ENCODE measurements at regions not wholly inside any gene's neighbourhood (a gene's known extent, or its start where the extent isn't known, plus 50 kb on each side); places are given as distances from the start of the nearest gene placed in this dataset.

- no peaks in the 10 kb centered on the region for H3K27me3 Mint-ChIP-seq (ENCODE audit: low read depth, unreplicated experiment)
- Histone ChIP-seq H3K27ac (ENCODE audit: low read depth, low read length) (no peak overlapping the region), H2AFZ (ENCODE audit: low read depth, low read length) (no peak overlapping the region), H3K79me2 (ENCODE audit: insufficient read depth, low read length) (no peaks in the 10 kb centered on the region), H3K4me3 (ENCODE audit: insufficient read depth, low read depth, low read length) (no peak overlapping the region), H4K20me1 (ENCODE audit: insufficient read depth, low read length) (no peaks in the 10 kb centered on the region), H3K9ac (ENCODE audit: low read length) (no peak overlapping the region), H3K9me3 (ENCODE audit: insufficient read depth, low read depth, low read length) (no peaks in the 10 kb centered on the region), H3K36me3 (ENCODE audit: insufficient read depth, low read length) (no peaks in the 10 kb centered on the region), H3K4me1 (ENCODE audit: insufficient read depth, low read length) (peaks cover 9% of the 10 kb centered on the region), H3K27me3 (ENCODE audit: insufficient read depth, low read length) (no peaks in the 10 kb centered on the region), H3K4me2 (ENCODE audit: low read length) (no peak overlapping the region)
- peaks cover 19% of the 10 kb centered on the region for H3K4me1 Mint-ChIP-seq (ENCODE audit: low read depth, unreplicated experiment)
- H3K4me3 Mint-ChIP-seq (ENCODE audit: unreplicated experiment): no peak overlapping the region
- H3K36me3 Mint-ChIP-seq (ENCODE audit: low read depth, unreplicated experiment): no peaks in the 10 kb centered on the region
- no peak for TF ChIP-seq EZH2 (IDR thresholded peaks at IDR 0.05; ENCODE audit: insufficient read depth, low read length)
- TF ChIP-seq CTCF (IDR thresholded peaks at IDR 0.05; ENCODE audit: insufficient read depth, low read depth, low read length): no peak
- DNase-seq (ENCODE audit: low read depth) (no peak), FAIRE-seq (no peak)
- no peaks in the 10 kb centered on the region for H3K9me3 Mint-ChIP-seq (ENCODE audit: unreplicated experiment)
- H3K27ac Mint-ChIP-seq (ENCODE audit: unreplicated experiment): no peak overlapping the region
Measured at GRCh38 chr11:28582506-28582905, 474.3 kb downstream of the METTL15 start.

GRCh38 chr11:28581286-28582242 is 473.4 kb downstream of the METTL15 start:
- DNase-seq (ENCODE audit: low read depth) (peak; percentile 95), FAIRE-seq (no peak)
- H4K20me1 ChIP-seq (ENCODE audit: insufficient read depth, low read length): no peaks in the 10 kb centered on the region
- no peaks in the 10 kb centered on the region for H3K27me3 ChIP-seq (ENCODE audit: insufficient read depth, low read length)
- H3K4me3 ChIP-seq (ENCODE audit: insufficient read depth, low read depth, low read length): no peak overlapping the region
- peaks cover 9% of the 10 kb centered on the region for H3K4me1 ChIP-seq (ENCODE audit: insufficient read depth, low read length)
- Mint-ChIP-seq H3K27ac (ENCODE audit: unreplicated experiment) (peak overlapping the region; percentile 22), H3K4me3 (ENCODE audit: unreplicated experiment) (no peak overlapping the region), H3K36me3 (ENCODE audit: low read depth, unreplicated experiment) (no peaks in the 10 kb centered on the region), H3K4me1 (ENCODE audit: low read depth, unreplicated experiment) (peaks cover 19% of the 10 kb centered on the region), H3K27me3 (ENCODE audit: low read depth, unreplicated experiment) (no peaks in the 10 kb centered on the region), H3K9me3 (ENCODE audit: unreplicated experiment) (no peaks in the 10 kb centered on the region)
- TF ChIP-seq EZH2 (IDR thresholded peaks at IDR 0.05; ENCODE audit: insufficient read depth, low read length): no peak
- no peak for TF ChIP-seq CTCF (IDR thresholded peaks at IDR 0.05; ENCODE audit: insufficient read depth, low read depth, low read length)
- no peaks in the 10 kb centered on the region for H3K36me3 ChIP-seq (ENCODE audit: insufficient read depth, low read length)
- peak overlapping the region; percentile 12 for H2AFZ ChIP-seq (ENCODE audit: low read depth, low read length)
- peak overlapping the region; percentile 28 for H3K9ac ChIP-seq (ENCODE audit: low read length)
- no peaks in the 10 kb centered on the region for H3K9me3 ChIP-seq (ENCODE audit: insufficient read depth, low read depth, low read length)
- H3K27ac ChIP-seq (ENCODE audit: low read depth, low read length): peak overlapping the region; percentile 44
- H3K79me2 ChIP-seq (ENCODE audit: insufficient read depth, low read length): no peaks in the 10 kb centered on the region
- peak overlapping the region; percentile 45 for H3K4me2 ChIP-seq (ENCODE audit: low read length)

- H3K79me2 ChIP-seq (ENCODE audit: insufficient read depth, low read length): no peaks in the 10 kb centered on the region
- peaks cover 8% of the 10 kb centered on the region for H3K4me1 ChIP-seq (ENCODE audit: insufficient read depth, low read length)
- Mint-ChIP-seq H3K9me3 (ENCODE audit: unreplicated experiment) (no peaks in the 10 kb centered on the region), H3K27me3 (ENCODE audit: low read depth, unreplicated experiment) (no peaks in the 10 kb centered on the region), H3K4me1 (ENCODE audit: low read depth, unreplicated experiment) (no peaks in the 10 kb centered on the region), H3K36me3 (ENCODE audit: low read depth, unreplicated experiment) (no peaks in the 10 kb centered on the region), H3K27ac (ENCODE audit: unreplicated experiment) (no peak overlapping the region), H3K4me3 (ENCODE audit: unreplicated experiment) (no peak overlapping the region)
- no peak overlapping the region for H3K4me3 ChIP-seq (ENCODE audit: insufficient read depth, low read depth, low read length)
- no peak overlapping the region for H3K9ac ChIP-seq (ENCODE audit: low read length)
- no peak for TF ChIP-seq CTCF (IDR thresholded peaks at IDR 0.05; ENCODE audit: insufficient read depth, low read depth, low read length)
- TF ChIP-seq EZH2 (IDR thresholded peaks at IDR 0.05; ENCODE audit: insufficient read depth, low read length): no peak
- no peaks in the 10 kb centered on the region for H3K9me3 ChIP-seq (ENCODE audit: insufficient read depth, low read depth, low read length)
- no peak overlapping the region for H3K27ac ChIP-seq (ENCODE audit: low read depth, low read length)
- H3K36me3 ChIP-seq (ENCODE audit: insufficient read depth, low read length): no peaks in the 10 kb centered on the region
- FAIRE-seq (no peak), DNase-seq (ENCODE audit: low read depth) (no peak)
- no peaks in the 10 kb centered on the region for H4K20me1 ChIP-seq (ENCODE audit: insufficient read depth, low read length)
- no peak overlapping the region for H3K4me2 ChIP-seq (ENCODE audit: low read length)
- no peaks in the 10 kb centered on the region for H3K27me3 ChIP-seq (ENCODE audit: insufficient read depth, low read length)
- H2AFZ ChIP-seq (ENCODE audit: low read depth, low read length): no peak overlapping the region
Measured at GRCh38 chr11:28571371-28571770, 463.2 kb downstream of the METTL15 start.
